NCI-H510A (cell line): ENCODE measurements at regions not wholly inside any gene's neighbourhood (a gene's known extent, or its start where the extent isn't known, plus 50 kb on each side); places are given as distances from the start of the nearest gene placed in this dataset.

ENCODE experiments used
- DNase-seq: peaks from one replicate; lab custom pipeline; 2025; lab: John Stamatoyannopoulos, UW

GRCh38 chr21:25422610-25423608 lies 184.4 kb downstream of the MRPL39 start:
- no peak for DNase-seq

GRCh38 chr21:25421321-25422028 lies 185.8 kb downstream of the MRPL39 start:
- DNase-seq: no peak

GRCh38 chr21:25420831-25421230 lies 186.4 kb downstream of the MRPL39 start:
- DNase-seq: no peak

- no peak for DNase-seq
Measured at GRCh38 chr21:25416669-25417068, 190.6 kb downstream of the MRPL39 start.

- no peak for DNase-seq
Measured at GRCh38 chr21:25412100-25412499, 195.2 kb downstream of the MRPL39 start.

- DNase-seq: no peak
Measured at GRCh38 chr21:25409978-25410377, 197.3 kb downstream of the MRPL39 start.

- no peak for DNase-seq
Measured at GRCh38 chr21:25408666-25409065, 198.6 kb downstream of the MRPL39 start.

- no peak for DNase-seq
Measured at GRCh38 chr21:25406887-25407579, 200.2 kb downstream of the MRPL39 start.

GRCh38 chr21:25405984-25406383 lies 201.3 kb downstream of the MRPL39 start:
- no peak for DNase-seq

GRCh38 chr21:25402134-25402961 lies 204.9 kb downstream of the MRPL39 start:
- no peak for DNase-seq

- DNase-seq: no peak
Measured at GRCh38 chr21:25400427-25400826, 206.9 kb downstream of the MRPL39 start.

- DNase-seq: no peak
Measured at GRCh38 chr21:25398630-25399029, 208.7 kb downstream of the MRPL39 start.

GRCh38 chr21:25396135-25396711 lies 211.1 kb downstream of the MRPL39 start:
- no peak for DNase-seq

GRCh38 chr21:25391777-25392176 lies 215.5 kb downstream of the MRPL39 start:
- no peak for DNase-seq

- DNase-seq: no peak
Measured at GRCh38 chr21:25390701-25391100, 216.6 kb downstream of the MRPL39 start.

GRCh38 chr21:25387665-25388064 lies 219.6 kb downstream of the MRPL39 start:
- no peak for DNase-seq

- no peak for DNase-seq
Measured at GRCh38 chr21:25385911-25386474, 221.3 kb downstream of the MRPL39 start.

- DNase-seq: no peak
Measured at GRCh38 chr21:25385341-25385740, 221.9 kb downstream of the MRPL39 start.

- no peak for DNase-seq
Measured at GRCh38 chr21:25384782-25385181, 222.5 kb downstream of the MRPL39 start.

GRCh38 chr21:25383545-25383944 lies 223.7 kb downstream of the MRPL39 start:
- DNase-seq: no peak

- no peak for DNase-seq
Measured at GRCh38 chr21:25381936-25382452, 225.3 kb downstream of the MRPL39 start.
